Dendritic cell treated with granulocyte-macrophage colony-stimulating factor and Interleukin-4, amounts not matched to agents 40 ng/mL and 50 ng/mL, for 4 days (primary cell): ENCODE measurements at regions not wholly inside any gene's neighbourhood (a gene's known extent, or its start where the extent isn't known, plus 50 kb on each side); places are given as distances from the start of the nearest gene placed in this dataset.

Source experiments
- H3K27ac Mint-ChIP-seq: one replicate; pipeline ENCODE4 v1.8.0; 2022; ENCODE audit warnings: mild to moderate bottlenecking, mixed read lengths
- H3K27me3 Mint-ChIP-seq: one replicate; pipeline ENCODE4 v1.8.0; 2022; ENCODE audit warnings: mild to moderate bottlenecking, mixed read lengths
- H3K36me3 Mint-ChIP-seq: one replicate; pipeline ENCODE4 v1.8.0; 2022; ENCODE audit warnings: low read depth, mixed read lengths
- H3K4me1 Mint-ChIP-seq: one replicate; pipeline ENCODE4 v1.8.0; 2022; ENCODE audit warnings: low read depth, mixed read lengths
- H3K4me3 Mint-ChIP-seq: one replicate; pipeline ENCODE4 v1.8.0; 2022; ENCODE audit warnings: mild to moderate bottlenecking, moderate library complexity, mixed read lengths
- H3K9me3 Mint-ChIP-seq: one replicate; pipeline ENCODE4 v1.8.0; 2022; ENCODE audit warnings: mixed read lengths
- intact Hi-C: fragments of 100-400 bp; cut with micrococcal nuclease; formaldehyde crosslinking; loops from one replicate; pipeline ENCODE4 v1.15.0; 2022

GRCh38 chr2:883803-884748, 66.6 kb upstream of the SNTG2 start:
- no peak overlapping the region for H3K27ac Mint-ChIP-seq
- H3K9me3 Mint-ChIP-seq = no peaks in the 10 kb centered on the region
- no peaks in the 10 kb centered on the region for H3K27me3 Mint-ChIP-seq
- no peak overlapping the region for H3K4me3 Mint-ChIP-seq
- intact Hi-C loops = no loop called here
- no peaks in the 10 kb centered on the region for H3K36me3 Mint-ChIP-seq
- no peaks in the 10 kb centered on the region for H3K4me1 Mint-ChIP-seq

GRCh38 chr2:883260-883802, 67.3 kb upstream of the SNTG2 start:
- Mint-ChIP-seq H3K36me3 (no peaks in the 10 kb centered on the region), H3K4me1 (no peaks in the 10 kb centered on the region), H3K9me3 (no peaks in the 10 kb centered on the region), H3K27me3 (no peaks in the 10 kb centered on the region), H3K27ac (no peak overlapping the region), H3K4me3 (no peak overlapping the region)
- intact Hi-C loops = no loop called here

GRCh38 chr2:881204-881918, 69.3 kb upstream of the SNTG2 start:
- H3K27ac Mint-ChIP-seq = no peak overlapping the region
- H3K4me3 Mint-ChIP-seq = no peak overlapping the region
- H3K9me3 Mint-ChIP-seq = no peaks in the 10 kb centered on the region
- H3K27me3 Mint-ChIP-seq = no peaks in the 10 kb centered on the region
- intact Hi-C loops = no loop called here
- no peaks in the 10 kb centered on the region for H3K4me1 Mint-ChIP-seq
- H3K36me3 Mint-ChIP-seq = no peaks in the 10 kb centered on the region

GRCh38 chr2:880201-880970, 70.3 kb upstream of the SNTG2 start:
- intact Hi-C loops = no loop called here
- Mint-ChIP-seq H3K27ac (no peak overlapping the region), H3K27me3 (no peaks in the 10 kb centered on the region), H3K4me3 (no peak overlapping the region), H3K9me3 (no peaks in the 10 kb centered on the region), H3K36me3 (no peaks in the 10 kb centered on the region), H3K4me1 (no peaks in the 10 kb centered on the region)

GRCh38 chr2:879540-879939, 71.1 kb upstream of the SNTG2 start:
- no peaks in the 10 kb centered on the region for H3K4me1 Mint-ChIP-seq
- no peaks in the 10 kb centered on the region for H3K9me3 Mint-ChIP-seq
- no peaks in the 10 kb centered on the region for H3K27me3 Mint-ChIP-seq
- no peak overlapping the region for H3K27ac Mint-ChIP-seq
- H3K36me3 Mint-ChIP-seq = no peaks in the 10 kb centered on the region
- intact Hi-C loops = no loop called here
- no peak overlapping the region for H3K4me3 Mint-ChIP-seq

GRCh38 chr2:878245-878930, 72.3 kb upstream of the SNTG2 start:
- no peak overlapping the region for H3K4me3 Mint-ChIP-seq
- H3K27ac Mint-ChIP-seq = no peak overlapping the region
- no peaks in the 10 kb centered on the region for H3K36me3 Mint-ChIP-seq
- no peaks in the 10 kb centered on the region for H3K9me3 Mint-ChIP-seq
- no peaks in the 10 kb centered on the region for H3K4me1 Mint-ChIP-seq
- intact Hi-C loops = no loop called here
- H3K27me3 Mint-ChIP-seq = no peaks in the 10 kb centered on the region

- no peak overlapping the region for H3K27ac Mint-ChIP-seq
- H3K9me3 Mint-ChIP-seq = no peaks in the 10 kb centered on the region
- no peaks in the 10 kb centered on the region for H3K4me1 Mint-ChIP-seq
- intact Hi-C loops = no loop called here
- H3K27me3 Mint-ChIP-seq = no peaks in the 10 kb centered on the region
- no peaks in the 10 kb centered on the region for H3K36me3 Mint-ChIP-seq
- H3K4me3 Mint-ChIP-seq = no peak overlapping the region
Measured at GRCh38 chr2:877747-878146, 72.9 kb upstream of the SNTG2 start.

GRCh38 chr2:875687-876615, 74.7 kb upstream of the SNTG2 start:
- Mint-ChIP-seq H3K27me3 (no peaks in the 10 kb centered on the region), H3K27ac (no peak overlapping the region), H3K4me3 (no peak overlapping the region), H3K4me1 (no peaks in the 10 kb centered on the region), H3K9me3 (no peaks in the 10 kb centered on the region), H3K36me3 (no peaks in the 10 kb centered on the region)
- intact Hi-C loops = no loop called here

- Mint-ChIP-seq H3K36me3 (no peaks in the 10 kb centered on the region), H3K4me1 (no peaks in the 10 kb centered on the region), H3K27me3 (no peaks in the 10 kb centered on the region), H3K9me3 (no peaks in the 10 kb centered on the region), H3K27ac (no peak overlapping the region), H3K4me3 (no peak overlapping the region)
- intact Hi-C loops = no loop called here
Measured at GRCh38 chr2:873651-874580, 76.7 kb upstream of the SNTG2 start.

GRCh38 chr2:873027-873426, 77.6 kb upstream of the SNTG2 start:
- Mint-ChIP-seq H3K4me3 (no peak overlapping the region), H3K9me3 (no peaks in the 10 kb centered on the region), H3K27ac (no peak overlapping the region), H3K27me3 (no peaks in the 10 kb centered on the region), H3K4me1 (no peaks in the 10 kb centered on the region), H3K36me3 (no peaks in the 10 kb centered on the region)
- intact Hi-C loops = no loop called here

- Mint-ChIP-seq H3K36me3 (no peaks in the 10 kb centered on the region), H3K4me3 (no peak overlapping the region), H3K27me3 (no peaks in the 10 kb centered on the region), H3K27ac (no peak overlapping the region), H3K9me3 (no peaks in the 10 kb centered on the region), H3K4me1 (no peaks in the 10 kb centered on the region)
- intact Hi-C loops = no loop called here
Measured at GRCh38 chr2:871926-872680, 78.5 kb upstream of the SNTG2 start.
